Upper lobe of left lung (tissue), 4 donors: ENCODE measurements at regions not wholly inside any gene's neighbourhood (a gene's known extent, or its start where the extent isn't known, plus 50 kb on each side); places are given as distances from the start of the nearest gene placed in this dataset.

Experiments used
- POLR2AphosphoS5 ChIP-seq, 2 donors: sonication (generic); formaldehyde crosslinking; IDR thresholded peaks; one replicate each; pipeline ENCODE4 v1.5.1; 2017; ENCODE audit warnings: antibody characterized with exemption in 2 of 2
- TF ChIP-seq, protein P1 (sequence below), 6 experiments: fragments of 450-650 bp in 4 of 6; fragments of 200-600 bp in 2 of 6; sonication (generic) in 2 of 6; IDR thresholded peaks; one replicate each; pipeline ENCODE4 v1.5.1; 2016 to 2019; ENCODE audit warnings: antibody characterized with exemption in 6 of 6

- TF ChIP-seq, protein P1, sequence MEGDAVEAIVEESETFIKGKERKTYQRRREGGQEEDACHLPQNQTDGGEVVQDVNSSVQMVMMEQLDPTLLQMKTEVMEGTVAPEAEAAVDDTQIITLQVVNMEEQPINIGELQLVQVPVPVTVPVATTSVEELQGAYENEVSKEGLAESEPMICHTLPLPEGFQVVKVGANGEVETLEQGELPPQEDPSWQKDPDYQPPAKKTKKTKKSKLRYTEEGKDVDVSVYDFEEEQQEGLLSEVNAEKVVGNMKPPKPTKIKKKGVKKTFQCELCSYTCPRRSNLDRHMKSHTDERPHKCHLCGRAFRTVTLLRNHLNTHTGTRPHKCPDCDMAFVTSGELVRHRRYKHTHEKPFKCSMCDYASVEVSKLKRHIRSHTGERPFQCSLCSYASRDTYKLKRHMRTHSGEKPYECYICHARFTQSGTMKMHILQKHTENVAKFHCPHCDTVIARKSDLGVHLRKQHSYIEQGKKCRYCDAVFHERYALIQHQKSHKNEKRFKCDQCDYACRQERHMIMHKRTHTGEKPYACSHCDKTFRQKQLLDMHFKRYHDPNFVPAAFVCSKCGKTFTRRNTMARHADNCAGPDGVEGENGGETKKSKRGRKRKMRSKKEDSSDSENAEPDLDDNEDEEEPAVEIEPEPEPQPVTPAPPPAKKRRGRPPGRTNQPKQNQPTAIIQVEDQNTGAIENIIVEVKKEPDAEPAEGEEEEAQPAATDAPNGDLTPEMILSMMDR (IDR thresholded peaks at IDR 0.05), result no peak
- no peak for TF ChIP-seq POLR2AphosphoS5 (IDR thresholded peaks at IDR 0.05)
Observed at GRCh38 chr15:31977138-31977537, 53.2 kb upstream of the CHRNA7 start.
